ENCODE measurements at regions not wholly inside any gene's neighbourhood (a gene's known extent, or its start where the extent isn't known, plus 50 kb on each side); places are given as distances from the start of the nearest gene placed in this dataset.
"Not testable (repeated sequence)": the region's sequence is repeated elsewhere in the genome, so short reads cannot be mapped to it uniquely, and the experiment has no call there.

DNA sequence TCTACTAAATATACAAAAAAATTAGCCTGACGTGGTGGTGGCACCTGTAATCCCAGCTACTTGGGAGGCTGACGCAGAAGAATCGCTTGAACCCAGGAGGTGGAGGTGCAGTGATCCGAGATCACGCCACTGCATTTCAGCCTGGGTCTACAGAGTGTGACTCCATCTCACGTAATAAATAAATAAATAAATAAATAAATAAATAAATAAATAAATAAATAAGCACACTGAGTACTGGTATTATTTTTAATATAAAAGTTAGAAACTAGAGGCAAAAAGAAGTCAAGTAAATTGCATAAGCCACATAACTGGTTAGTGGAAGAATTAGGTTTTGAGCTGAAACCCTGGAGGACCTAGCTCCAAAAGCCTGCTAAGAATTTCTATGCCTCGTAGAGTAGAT lies 1262.7 kb upstream of the PABPC4L start:
- DNase-seq (ENCODE audit: low read depth in 2 of 3, low spot score in 2 of 3) = no peak

DNA sequence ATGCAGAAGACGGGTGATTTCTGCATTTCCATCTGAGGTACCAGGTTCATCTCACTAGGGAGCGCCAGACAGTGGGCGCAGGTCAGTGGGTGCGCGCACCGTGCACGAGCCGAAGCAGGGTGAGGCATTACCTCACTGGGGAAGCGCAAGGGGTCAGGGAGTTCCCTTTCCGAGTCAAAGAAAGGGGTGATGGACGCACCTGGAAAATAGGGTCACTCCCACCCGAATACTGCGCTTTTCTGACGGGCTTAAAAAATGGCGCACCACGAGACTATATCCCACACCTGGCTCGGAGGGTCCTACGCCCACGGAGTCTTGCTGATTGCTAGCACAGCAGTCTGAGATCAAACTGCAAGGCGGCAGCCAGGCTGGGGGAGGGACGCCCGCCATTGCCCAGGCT lies 1246.0 kb upstream of the PABPC4L start:
- not testable (repeated sequence) for DNase-seq (ENCODE audit: low read depth in 2 of 3, low spot score in 2 of 3)

DNA sequence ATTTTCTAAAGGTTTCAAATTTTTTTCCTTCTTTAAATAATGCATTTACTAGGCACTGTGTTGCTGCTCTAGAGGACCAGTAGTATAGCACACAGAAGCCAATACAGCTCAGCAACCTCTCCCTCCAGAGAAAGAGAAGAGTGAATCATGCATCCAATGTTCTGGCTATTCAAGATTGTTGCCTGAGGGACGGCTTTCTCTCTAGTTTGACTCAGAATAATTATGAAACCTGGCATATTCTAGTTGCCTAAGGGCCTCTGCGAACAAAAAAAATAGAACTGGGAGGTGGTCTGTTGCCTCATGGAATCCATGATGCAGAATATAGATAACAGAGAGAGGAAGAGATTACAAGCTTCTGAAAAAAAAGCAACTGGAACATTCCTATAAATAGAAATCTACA lies 1233.3 kb upstream of the PABPC4L start:
- DNase-seq (ENCODE audit: low read depth in 2 of 3, low spot score in 2 of 3) = no peak

DNA sequence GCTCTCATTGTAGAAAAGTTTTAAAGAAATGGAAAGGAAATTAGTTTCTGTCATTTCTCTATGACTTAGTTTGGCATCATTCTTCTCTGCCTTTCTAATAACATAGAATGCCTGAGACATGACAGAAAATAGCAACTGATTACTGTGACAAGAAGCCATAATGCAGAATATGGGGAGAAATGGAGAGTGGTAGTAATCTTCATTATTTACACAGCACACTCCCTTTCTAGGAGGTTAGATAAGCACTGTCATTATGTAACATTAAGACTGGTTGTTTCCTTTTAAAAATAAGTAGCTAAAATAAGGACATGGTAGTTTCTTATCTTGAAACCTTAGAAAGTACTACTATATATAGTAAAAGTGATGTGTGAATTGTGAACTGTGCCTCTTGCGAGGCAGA lies 1227.9 kb upstream of the PABPC4L start:
- DNase-seq (ENCODE audit: low read depth in 2 of 3, low spot score in 2 of 3) = no peak

DNA sequence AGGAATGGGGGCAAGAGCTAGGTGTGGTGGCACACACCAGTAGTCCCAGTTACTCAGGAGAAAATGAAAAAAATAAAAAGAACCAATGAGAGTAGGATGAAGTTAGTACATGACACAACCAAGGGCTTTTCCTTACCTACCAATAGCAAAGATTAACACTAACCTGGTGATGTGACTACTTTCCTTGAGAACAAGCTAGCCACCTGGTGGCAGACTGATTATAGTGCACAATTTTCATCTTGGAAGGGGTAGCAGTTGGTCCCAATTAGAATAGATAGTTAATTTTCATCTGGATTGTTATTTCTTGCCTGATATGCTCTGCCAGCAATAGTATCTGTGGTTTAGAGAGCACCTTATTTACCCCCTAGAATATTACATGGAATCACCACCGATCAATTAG lies 1216.8 kb upstream of the PABPC4L start:
- DNase-seq (ENCODE audit: low read depth in 2 of 3, low spot score in 2 of 3) = no peak

DNA sequence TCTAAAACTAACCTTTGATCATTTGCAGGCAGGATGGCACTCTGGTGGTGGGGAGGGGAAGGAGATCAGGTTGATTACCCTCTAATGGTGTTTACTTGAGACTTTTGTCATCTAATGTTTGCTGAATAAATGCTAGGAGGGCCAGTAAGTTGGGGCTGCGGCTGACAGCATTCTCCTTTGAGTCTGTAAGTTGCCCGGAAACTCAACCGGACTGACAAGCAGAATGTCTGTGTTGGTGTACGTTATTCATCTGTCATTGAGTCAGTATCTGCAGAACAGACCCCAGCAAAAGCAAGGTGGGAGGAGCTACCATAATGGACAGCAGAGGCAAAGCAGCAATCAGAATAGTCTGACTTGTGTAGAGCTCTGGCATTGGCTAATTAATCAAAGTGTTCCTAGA lies 1210.6 kb upstream of the PABPC4L start:
- DNase-seq (ENCODE audit: low read depth in 2 of 3, low spot score in 2 of 3) = no peak

DNA sequence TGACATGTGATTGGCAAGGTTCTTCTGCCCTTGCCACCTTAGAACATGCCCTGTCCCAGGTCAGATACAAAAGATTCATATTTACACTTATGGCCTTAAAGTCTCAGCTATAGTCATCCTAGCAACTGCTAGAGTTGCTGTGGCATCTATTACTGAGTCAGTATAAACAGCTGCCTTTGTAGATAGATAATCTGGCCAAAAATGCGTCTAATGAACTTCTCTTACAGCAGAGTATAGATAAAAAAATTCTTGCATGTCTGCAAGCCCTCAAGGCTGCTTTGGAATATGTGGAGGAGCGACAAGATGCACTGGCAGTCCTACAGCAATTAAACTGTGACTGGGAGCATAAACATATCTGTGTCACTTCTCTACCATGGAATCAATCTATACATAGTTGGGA lies 1209.7 kb upstream of the PABPC4L start:
- DNase-seq (ENCODE audit: low read depth in 2 of 3, low spot score in 2 of 3) = no peak

DNA sequence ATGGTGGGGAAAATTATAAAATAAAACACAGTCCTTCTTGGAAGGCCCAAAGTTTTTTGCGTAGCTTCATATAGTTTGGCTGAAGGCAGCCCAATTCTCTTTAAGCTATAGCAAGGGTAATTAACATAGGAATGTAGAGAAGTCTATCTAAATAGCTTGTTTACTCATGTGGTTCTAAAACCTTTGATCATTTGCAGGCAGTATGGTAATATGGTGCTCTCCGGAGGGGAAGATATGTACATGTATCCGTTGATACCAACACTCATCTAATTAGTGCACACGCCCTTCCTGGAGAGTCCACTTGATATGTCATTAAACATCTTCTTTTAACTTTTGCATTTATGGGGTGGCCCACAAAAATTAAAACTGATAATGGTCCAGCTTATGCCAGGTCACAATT lies 1207.7 kb upstream of the PABPC4L start:
- DNase-seq (ENCODE audit: low read depth in 2 of 3, low spot score in 2 of 3) = not testable (repeated sequence)

DNA sequence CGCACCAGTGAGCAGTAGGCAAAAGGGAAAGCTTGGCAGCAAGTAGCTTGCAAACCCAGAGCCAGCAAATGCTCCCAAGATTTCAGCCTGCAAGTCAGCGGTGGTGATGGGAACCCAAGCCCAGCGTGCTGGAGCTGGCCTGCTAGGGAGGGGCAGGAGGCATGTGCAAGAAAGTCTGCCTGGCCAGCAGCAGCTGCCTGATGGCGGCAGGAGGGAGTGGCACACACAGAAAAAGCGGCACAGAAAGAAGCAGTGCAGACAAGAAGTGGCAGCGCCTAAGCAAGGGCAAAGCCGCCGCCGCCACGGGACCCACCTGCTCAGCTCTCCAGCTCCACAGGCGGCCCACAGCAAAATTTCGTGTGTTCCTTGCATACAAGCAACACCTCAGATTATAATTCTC lies 1206.5 kb upstream of the PABPC4L start:
- no peak for DNase-seq (ENCODE audit: low read depth in 2 of 3, low spot score in 2 of 3)

DNA sequence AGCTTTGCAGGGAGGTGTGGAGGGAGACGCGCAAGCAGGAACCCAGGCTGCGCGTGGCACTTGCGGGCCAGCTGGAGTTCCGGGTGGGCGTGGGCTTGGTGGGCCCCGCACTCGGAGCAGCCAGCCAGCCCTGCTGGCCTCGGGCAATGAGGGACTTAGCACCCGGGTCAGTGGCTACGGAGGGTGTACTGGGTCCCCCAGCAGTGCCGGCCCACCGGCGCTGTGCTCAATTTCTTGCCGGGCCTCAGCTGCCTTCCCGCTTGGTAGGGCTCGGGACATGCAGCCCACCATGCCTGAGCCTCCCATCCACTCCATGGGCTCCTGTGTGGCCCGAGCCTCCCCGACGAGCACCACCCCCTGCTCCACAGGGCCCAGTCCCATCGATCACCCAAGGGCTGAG lies 1205.0 kb upstream of the PABPC4L start:
- DNase-seq (ENCODE audit: low read depth in 2 of 3, low spot score in 2 of 3) = not testable (repeated sequence)

DNA sequence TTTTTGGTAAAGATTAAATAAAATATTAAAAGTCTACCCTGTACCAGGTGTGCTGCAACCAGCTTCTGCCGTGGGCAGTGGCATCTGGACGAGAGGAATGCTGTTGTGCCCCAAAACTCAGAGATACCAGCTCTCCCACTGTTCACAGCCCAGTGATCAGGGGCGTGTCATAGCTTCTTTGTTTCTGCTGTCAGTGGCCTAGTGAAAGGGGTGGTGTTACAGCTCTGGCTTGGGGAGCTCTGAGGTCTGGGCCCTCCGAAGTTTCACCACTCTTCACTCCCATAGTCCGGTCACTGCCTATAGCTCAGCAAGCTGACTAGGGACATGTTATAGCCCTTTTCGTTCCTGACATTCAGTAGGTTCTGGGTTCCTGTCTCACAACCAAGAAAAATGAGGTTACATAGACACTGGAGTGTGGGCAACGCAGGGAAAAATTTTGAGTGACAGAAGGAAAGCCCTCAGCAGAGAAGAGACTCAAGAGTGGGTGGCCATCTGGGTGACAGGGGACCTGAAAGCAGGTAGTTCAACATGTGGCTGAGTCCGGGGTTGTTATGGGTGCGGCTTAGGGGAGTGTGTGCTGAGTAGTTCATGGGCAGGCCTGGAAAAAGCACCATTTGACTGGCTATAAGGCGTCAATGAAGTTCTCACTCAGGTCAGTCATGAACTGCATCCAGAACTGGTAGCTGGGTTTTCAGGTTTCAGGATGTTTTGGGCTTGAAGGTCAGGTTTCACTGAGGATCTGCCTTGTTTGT lies 1184.4 kb upstream of the PABPC4L start:
- no peak for DNase-seq (ENCODE audit: low read depth in 2 of 3, low spot score in 2 of 3)

DNA sequence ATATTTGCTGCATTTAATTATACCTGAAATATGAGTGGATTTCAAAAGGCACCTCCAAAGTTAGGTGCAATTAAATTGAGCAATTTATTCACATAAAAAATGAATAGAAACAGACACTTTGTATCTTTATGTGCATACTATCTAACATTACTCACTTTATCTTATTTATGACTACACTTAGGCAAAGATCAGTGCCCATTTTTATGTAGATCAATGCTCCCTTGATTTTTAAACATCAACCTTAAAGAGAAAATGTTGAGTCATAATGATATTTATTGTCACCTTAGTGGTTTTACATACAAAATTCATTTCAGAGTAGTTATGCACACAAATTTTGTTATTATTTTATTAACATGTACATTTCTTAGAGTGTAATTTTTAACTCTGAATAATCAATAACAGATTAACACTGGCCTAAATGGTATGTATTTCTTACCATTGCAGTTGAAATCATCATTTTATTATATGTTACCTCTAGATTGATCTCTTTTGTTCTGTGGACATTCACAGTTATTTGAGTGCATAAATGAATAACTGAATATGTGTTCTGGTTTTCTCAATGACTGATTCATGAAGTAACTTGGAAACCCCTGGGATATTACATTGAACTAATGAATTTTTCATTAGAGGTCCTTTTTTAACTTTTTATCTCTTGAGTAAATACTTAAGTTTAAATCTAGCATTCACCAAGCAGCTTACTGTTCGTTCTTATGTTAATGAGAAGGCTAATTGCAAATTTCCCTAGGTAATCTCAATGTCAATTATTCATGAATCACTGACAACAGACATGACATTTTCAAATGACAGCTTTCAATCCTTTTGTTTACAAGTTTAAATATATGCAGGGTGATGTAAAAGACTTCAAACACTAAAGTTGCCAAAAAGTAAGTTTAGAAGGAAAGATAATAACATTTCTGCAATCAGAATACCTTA lies 1182.0 kb upstream of the PABPC4L start:
- no peak for DNase-seq (ENCODE audit: low read depth in 2 of 3, low spot score in 2 of 3)

DNA sequence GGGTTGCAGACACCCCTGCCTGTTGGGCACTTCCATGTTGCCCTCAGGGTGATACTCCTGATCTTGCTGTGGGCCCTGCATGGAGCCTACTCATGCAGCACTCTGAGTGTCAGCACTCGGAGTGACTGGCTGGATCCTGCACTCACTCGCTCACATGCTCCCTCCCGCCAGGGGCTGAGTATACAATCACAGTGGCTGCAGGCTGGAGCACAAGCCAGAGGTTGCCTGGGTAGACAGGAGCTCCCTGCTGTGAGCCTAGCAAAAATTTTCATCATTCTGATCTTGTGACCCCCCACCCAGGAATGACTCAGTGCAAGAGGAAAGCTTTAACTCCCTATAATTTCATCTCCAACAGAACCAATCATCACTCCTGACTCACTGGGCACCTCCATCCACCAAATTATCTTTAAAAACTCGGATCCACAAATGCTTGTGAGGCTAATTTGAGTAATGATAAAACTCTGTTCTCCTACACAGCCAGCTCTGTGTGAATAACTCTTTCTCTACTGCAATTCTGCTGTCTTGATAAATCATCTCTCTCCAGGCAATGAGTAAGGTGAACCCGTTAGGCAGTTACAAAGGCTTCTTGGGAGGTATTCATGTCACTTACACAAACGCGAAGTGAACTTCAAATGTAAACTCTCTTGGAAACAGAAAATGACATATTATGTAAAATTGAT lies 1180.8 kb upstream of the PABPC4L start:
- no peak for DNase-seq (ENCODE audit: low read depth in 2 of 3, low spot score in 2 of 3)

DNA sequence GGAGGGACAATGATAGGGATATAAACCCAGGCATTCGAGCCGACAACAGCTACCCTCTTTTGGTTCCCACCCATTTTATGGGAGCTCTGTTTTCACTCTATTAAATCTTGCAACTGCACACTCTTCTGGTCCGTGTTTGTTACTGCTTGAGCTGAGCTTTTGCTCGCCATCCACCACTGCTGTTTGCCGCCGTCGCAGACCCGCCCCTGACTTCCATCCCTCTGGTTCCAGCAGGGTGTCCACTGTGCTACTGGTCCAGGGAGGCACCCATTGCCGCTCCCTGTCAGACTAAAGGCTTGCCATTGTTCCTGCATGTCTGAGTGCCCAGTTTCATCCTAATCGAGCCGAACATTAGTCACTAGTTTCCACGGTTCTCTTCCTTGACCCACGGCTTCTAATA lies 1170.5 kb upstream of the PABPC4L start:
- no peak for DNase-seq (ENCODE audit: low read depth in 2 of 3, low spot score in 2 of 3)

DNA sequence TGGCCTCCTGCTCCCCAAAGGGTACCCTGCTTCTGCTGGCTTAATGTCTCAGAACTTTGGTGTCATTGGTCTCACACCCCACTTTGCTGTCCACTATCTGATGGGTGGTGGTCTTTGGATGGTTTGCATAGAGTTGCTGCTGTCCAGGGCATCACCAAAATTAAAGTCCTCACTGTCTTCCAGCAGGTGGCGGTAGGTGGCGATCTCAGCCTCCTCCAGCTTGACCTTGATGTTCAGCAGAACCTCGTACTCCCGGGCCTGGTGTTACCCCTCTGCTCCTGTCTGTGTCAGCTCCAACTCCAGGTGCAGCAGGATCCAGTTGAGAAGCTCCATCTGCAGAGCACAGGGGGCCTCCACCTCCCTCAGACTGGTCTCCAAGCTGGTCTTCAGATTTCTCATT lies 1169.5 kb upstream of the PABPC4L start:
- DNase-seq (ENCODE audit: low read depth in 2 of 3, low spot score in 2 of 3) = peak in 2 of 3 donors; percentile 5 to 15

DNA sequence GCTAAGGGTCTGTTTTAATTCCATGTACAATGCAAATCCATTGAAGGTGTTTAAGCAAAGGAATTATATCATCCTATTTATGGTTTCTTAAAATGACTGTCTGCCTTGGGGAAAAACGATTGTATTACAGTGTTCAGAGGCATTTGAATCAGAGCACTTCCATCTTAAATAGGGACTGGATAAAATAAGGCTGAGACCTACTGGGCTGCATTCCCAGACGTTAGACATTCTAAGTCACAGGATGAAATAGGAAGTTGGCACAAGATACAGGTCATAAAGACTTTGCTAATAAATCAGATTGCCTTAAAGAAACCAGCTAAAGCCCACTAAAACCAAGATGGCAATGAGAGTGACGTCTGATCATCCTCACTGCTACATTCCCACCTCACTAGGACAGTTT lies 1167.2 kb upstream of the PABPC4L start:
- no peak for DNase-seq (ENCODE audit: low read depth in 2 of 3, low spot score in 2 of 3)

DNA sequence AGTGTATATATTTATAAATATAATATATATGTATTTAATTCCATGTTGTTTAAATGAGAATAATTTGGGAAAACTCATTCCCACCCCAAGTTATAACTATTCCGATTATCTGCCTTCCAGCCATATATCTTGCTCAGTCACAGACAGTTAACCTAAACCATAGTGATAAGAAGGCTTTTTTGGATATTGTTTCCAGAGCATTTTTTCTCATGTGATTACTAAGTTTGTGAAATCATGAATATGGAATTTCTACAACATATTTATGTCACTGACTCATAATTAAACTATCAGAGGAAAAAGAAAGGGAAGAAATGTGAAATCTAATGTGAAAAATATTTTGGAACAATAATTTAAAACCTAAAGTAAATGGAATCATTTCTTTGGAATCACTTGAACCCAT lies 1163.5 kb upstream of the PABPC4L start:
- no peak for DNase-seq (ENCODE audit: low read depth in 2 of 3, low spot score in 2 of 3)

DNA sequence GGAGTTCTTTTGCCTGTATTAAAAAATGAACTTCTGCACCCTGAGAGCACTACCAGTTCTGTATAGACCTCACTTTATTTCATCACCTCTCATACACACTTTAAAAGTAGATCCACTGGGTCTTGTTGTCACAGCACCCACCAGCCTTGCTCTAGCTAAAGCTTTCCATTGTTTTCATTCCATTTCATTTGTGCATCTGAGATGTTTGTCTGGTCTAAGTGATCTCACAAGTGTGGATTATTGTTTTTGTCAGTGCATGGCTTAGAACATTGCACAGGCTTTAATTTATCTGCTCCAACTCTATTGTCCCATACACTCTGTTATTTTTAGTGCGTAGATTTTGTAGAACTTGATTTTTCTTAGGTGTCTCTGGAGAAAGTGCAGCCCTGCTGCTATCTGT lies 1157.5 kb upstream of the PABPC4L start:
- DNase-seq (ENCODE audit: low read depth in 2 of 3, low spot score in 2 of 3) = no peak

DNA sequence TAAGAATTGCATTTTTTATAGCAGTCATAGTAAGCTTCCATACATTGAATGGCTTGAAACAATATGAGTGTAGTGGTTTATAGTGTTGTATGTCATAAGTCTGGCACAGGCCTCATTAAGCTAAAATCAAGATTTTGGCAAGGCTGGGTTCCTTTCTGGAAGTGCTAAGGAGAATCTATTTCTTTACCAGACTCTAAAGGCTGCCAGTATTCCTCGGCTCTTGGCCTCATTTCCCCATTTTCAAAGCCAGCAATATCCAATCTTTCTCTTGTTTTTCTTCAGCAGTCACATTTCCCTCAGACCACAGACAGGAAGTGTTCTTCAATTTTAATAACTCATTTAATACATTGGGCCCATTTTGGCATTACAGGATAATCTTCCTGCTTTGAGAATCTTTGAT lies 1155.5 kb upstream of the PABPC4L start:
- DNase-seq (ENCODE audit: low read depth in 2 of 3, low spot score in 2 of 3) = no peak

DNA sequence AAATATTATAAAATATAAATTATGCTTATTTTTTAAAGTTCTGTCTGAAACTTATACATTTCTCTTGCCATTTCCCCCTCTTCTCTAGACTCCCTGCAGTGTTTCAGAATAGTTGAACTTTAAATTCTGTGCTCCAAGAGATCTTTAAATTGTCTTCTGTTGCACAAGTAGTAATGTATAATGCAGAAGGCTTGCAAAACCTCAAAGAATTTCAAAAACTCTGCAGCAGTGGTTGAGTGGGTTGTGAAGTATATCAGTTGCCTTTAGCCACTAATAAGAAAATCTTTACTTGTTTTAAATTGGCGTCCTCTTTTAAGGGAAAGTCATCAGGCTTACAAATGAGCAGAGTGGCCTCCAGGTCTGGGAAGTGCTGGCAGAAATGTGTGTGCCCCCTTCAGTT lies 1153.3 kb upstream of the PABPC4L start:
- no peak for DNase-seq (ENCODE audit: low read depth in 2 of 3, low spot score in 2 of 3)

DNA sequence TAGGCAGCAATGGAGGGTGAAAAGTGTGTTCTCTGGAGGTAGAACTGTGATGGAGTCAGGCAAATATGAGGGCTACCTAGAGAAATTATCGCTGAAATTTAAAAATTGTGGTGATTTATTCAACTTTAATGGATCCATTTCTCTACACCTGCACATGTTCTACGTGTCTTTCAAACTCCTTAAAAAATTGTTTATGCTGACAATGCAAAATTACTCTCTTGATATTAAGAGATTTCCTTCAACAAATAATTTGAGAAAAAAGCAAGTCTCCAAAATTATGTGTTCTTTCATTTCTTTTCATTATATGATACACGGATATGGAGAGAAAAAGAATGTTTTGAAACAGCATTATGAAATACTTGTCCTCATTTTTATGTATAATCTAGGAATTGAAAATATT lies 1151.4 kb upstream of the PABPC4L start:
- DNase-seq (ENCODE audit: low read depth in 2 of 3, low spot score in 2 of 3) = no peak

DNA sequence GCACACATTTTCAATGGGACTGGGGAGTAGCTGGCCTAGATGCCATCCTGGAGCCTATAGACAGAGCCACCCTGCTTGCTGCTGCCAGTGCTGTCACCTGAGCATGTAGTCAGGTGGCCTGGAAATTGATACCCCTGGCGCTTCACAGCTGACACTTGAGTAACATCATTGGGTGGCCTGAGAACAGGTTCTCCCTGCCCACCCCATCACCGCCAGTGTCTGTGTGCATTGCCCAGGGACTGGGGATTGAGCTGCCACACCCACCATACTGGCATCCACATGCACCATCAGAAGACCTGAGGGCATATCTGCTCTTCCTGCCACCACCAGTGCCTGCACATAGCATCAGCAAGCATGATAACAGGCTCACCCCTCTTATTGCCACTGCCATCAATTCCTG lies 1142.9 kb upstream of the PABPC4L start:
- no peak for DNase-seq (ENCODE audit: low read depth in 2 of 3, low spot score in 2 of 3)

Data from hematopoietic multipotent progenitor cell (in vitro differentiated cells).